ENCODE measurements at regions not wholly inside any gene's neighbourhood (a gene's known extent, or its start where the extent isn't known, plus 50 kb on each side); places are given as distances from the start of the nearest gene placed in this dataset.

DNA sequence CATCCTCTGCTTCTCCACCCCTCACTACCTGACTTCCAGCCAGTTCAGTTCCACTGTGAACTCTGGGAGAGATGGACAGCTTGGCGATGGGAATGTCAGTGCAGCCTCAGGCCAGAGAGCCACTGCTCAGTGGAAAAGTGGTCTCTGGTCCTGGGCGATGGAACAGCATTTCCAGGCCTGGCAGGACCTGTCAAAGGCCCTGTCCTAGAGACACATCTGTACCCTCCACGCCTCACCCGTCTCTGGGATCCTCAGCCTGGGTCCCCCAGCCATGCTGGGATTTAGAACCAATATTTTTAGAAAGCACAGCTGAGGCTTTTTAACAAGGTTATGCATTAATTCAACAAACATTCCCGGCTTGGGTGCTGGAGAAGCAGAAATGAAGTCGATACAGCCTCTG lies 165.7 kb downstream of the MN1 start:
- DNase-seq (ENCODE audit: low read depth in 2 of 2), result no peak

DNA sequence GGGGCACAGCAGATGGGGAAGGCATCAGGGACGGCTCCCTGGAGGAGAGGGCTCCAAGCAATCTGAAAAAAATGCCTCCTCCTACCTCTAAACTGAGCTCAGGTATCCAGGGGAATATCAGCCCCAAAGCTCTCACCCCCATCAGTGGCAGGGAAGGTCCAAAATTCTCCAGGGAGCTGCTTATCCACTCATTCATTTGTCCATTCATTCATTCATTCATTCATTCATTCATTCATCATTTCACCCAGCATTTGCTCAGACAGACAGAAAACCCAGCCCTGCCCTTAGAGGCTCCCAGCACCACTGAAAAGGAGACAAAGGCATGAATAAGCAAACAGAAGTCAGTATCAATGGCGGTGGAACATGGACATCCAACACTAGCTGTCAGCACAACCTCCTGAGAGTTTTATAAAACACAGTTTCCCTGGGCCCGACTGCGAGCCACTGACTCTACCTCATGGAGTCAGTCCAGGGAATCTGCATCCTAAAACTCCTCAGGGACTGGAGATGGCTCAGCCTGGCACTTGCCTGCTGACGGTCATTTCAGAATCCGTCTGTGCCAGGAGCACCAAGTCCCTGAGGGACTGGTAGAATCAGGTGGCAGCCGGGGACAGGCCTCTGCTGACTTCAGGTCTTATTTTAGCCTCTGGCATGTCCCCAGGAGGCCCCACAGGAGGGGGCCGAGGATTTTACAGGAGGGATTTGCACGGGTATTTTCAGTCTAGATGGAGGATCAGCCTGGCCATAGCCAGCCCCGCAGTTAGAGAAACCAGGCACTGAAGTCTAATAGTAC lies 164.6 kb downstream of the MN1 start:
- DNase-seq (ENCODE audit: low read depth in 2 of 2), result no peak

DNA sequence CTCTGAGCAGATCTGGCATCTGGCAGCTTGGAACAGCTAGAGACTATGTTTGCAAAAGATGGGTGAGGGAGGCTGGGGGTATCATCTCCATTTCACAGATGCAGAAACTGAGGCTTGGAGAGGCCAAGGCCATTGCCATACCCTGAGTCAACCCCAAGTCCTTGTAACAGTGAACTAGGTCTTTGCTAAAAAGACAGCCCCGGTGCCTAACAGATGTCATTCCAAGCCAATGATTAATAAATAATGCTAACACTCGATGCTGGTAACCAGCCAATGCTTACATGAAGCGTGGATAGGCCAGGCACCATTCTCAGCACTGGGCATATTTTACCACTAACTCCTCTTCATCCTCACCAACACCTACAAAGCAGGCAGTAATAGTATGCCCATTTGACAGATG lies 164.0 kb downstream of the MN1 start:
- DNase-seq (ENCODE audit: low read depth in 2 of 2), result no peak

DNA sequence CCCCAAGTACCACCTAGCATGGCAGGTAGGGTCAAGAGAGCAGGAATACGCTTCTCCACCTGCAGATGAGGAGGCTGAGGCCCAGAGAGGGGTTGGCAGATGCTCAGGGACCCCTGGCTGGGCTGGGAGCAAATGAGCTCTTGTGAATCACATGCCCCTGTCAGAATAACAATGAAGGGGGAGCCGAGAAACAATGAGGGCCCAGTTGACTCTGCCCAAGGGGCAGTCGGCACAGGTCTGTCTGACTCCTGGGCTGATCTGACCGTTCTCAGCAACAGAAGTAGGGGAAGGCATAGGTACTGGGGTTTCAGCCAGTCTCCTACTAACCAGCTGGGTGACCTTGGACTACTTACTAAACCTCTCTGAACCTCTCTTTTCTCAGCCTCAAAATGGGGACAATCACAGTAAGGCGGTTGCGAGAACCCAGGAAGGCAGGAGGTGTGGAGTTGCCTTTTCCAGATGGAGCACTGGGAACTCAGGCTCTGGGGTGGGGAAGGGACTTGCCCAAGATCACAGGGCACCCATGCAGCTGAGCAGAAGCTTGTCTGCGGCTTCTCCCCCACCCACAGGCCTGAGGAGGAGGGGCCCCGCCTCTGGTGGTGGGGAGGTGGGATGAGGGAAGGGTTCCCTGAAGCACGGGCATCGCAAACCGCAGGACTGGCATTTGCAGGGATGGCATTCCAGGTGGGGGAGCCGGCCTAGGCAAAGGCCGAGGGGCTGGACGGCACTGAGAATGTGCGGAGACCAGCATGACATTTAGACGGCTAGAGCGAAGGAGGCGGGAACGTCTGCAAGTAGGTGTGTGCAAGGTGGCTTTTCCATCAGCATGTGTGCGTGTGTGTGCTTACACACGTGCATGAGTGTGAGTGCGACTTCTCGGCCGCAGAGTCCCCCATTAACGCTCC lies 163.0 kb downstream of the MN1 start:
- DNase-seq (ENCODE audit: low read depth in 2 of 2), result no peak

DNA sequence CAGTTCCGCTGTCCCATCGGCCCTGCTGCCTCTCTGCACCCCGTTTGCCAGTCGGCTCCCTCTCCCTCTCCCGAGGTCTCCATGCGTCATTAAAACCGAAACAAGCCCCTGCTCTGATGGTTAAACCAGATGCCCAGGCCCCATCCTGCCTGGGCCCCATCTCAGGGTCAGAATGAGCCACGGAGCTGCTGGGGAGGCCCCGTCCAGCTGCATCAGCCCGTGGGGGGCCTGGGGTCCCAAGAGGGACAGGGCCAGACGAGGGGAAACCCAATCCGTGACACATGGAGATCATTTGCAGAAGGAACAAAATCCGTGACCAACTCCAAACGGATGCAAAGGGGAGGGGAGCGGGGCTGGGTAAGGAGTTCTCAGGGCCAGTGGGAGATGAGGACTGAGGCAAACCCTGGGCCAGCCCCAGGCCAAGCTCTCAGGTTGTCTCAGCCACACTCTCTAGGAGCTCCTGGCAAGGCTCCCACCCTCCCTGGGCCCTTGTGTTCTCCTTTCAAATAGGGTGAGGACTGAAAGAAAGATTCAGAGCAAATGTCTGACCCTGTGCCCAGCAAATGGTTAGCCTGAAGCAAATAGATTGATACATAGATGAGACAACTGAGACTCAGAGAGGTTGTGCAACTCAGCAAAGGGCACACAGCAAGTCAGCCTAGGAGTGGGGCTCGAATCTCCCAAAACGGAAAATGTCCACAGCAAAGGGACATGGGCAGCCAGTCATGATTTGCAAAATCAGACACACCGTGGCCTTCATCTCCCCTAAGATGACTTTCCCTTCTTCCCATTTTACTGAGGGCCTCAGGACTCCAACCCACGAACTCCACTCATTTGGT lies 162.1 kb downstream of the MN1 start:
- no peak for DNase-seq (ENCODE audit: low read depth in 2 of 2)

DNA sequence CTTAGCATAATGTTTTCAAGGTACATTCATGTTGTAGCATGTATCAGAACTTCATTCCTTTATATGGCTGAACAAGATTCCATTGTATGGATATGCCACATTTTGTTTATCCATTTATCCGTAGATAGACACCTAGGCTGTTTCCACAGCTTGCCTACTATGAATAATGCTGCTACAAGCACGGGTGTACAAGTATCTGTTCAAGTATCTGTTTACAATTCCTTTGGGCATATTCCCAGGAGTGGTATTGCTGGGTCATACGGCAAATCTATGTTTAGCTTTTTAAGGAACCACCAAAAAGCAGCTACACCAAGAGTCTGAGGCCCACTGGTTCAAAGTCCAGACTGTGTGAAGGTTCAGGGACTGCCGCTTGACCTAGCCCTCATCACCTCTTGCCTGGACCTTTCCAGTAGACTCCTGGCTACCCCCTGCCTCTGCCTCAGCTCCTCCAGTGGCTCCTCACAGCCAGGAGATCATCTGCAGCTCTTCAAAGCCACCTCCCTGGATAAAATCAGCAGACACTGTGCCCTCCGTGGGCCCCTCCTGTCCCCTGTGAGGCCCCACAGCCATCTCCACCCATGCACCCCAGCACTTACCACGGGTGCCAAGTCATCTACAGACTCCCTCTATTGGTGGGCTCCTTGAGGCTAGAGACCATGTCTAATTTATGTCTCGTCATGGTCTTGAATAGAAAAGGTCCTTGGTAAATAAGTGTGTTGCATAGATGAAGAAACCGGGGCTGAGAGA lies 160.3 kb downstream of the MN1 start:
- no peak for DNase-seq (ENCODE audit: low read depth in 2 of 2)

DNA sequence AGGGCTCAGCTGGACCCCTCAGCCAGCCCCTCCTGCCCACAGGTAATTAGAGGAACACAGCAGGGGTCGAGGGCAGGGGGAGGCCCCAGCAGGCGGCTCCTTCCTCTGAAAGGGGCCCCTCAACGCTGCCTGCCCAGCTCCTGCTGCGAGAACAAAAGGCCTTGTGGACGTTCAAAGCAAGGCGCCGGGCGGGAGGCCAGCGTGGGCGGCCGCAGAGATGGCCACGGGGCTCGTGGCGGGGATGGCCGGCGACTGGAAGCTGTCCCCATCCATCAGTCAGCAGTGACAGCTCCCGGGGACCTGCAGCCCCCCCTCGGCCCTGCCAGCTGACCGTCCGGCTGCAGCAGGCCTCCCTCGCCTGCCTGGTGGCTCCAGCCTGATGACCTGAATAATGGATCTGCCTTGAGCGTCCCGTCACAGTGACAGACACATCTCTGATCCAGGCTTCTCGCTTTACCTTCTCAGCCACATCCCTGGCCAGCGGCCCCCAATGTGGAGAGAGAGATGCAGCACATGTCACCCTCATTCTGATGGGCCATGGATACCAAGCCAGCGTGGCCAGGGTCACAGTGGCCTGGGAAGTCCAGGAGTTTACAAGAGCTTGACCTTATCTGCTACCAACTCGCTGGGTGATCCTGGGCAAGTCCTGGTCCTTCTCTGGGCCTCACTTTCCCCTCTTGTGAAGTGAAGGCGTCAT lies 159.3 kb downstream of the MN1 start:
- no peak for DNase-seq (ENCODE audit: low read depth in 2 of 2)

DNA sequence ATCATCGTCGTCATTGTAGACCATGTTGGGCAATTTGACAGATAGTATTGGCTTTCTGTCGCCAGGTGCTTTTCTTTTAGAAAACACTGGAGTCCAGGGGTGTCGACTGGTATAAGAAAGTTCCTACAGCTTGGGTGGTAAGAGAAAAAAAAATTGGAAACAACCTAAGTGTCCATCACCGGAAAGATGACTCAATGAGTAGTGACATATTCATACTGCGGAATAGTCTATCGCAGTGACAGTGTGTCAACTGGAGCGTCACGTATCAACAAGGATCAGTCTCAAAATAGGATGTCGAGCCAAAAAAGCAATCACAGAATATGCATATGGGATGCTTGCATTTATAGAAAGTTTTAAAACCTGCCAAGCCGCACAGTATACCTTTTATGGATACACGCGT lies 157.6 kb downstream of the MN1 start:
- DNase-seq (ENCODE audit: low read depth in 2 of 2), result no peak

DNA sequence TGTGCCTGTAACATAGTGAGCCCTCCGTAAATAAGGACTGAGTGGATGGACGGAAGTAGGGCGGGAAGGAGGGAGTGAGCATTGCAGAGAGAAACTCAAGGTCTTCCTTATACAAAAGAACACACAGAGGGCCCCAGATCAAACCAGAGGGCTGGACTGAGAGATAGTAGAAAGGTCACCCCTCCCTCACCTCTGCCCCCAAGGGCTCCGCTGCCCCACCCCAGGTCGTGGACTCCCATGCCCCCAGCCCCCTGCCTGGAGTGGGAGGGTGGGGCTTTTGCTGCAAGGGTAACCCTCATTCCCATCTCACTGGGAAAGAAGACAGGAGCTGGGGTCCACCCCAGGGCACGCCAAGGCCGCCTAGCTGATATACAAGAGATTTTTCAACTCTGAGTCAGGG lies 157.0 kb downstream of the MN1 start:
- no peak for DNase-seq (ENCODE audit: low read depth in 2 of 2)

DNA sequence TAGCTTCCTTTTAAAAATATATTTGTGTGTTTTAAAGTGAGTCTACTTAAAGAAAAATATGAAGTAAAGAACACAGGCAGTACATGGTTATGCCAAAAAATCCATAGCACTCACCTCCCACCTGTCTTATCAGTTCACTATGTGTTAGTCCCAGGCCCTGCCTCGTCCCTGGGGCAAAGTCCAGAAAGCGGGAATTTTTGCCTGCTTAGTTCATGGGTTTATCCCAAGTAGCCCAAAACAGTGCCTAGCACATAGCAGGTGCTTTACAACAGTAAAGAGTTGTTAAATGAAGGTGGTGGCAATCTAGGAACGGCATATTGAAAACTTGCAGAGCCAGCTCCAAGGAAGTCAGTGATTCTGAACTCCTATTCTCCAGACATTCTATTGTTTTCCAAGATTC lies 154.0 kb downstream of the MN1 start:
- no peak for DNase-seq (ENCODE audit: low read depth in 2 of 2)

DNA sequence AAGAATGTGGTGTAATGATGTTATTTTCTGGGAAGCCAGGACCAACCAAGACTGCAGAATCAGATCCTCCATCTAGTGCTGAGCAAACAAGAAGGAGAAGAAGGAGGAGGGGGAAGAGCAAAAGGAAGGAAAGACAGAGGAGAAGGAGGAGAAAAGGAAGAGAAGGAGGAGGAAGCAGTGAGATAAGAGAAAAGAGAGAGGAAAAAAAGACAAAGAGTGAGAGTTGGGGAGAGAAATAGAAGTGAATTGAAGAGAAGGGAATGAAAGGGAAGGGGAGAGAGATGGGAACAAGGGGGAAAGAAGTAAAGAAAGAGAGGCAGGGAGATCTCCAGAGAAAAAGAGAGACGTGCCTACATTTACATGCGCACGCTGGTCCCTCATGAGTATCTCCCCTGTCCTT lies 153.5 kb downstream of the MN1 start:
- DNase-seq (ENCODE audit: low read depth in 2 of 2), result no peak

DNA sequence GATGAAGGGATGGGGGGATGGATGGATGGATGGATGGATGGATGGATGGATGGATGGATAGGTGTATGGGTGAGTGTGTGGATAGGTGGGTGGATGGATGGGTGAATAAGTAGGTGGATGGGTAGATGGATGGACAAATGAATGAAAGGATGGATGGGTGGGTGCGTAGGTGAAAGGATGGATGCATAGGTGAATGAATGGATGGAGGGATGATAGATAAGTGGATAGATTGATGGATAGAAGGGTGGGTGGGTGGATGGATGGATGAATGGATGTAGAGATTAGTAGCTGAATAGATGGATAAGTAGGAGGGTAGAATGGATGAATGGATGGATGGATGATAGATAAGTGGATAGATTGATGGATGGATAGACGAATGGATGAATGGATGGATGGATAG lies 152.7 kb downstream of the MN1 start:
- DNase-seq (ENCODE audit: low read depth in 2 of 2), result no peak

DNA sequence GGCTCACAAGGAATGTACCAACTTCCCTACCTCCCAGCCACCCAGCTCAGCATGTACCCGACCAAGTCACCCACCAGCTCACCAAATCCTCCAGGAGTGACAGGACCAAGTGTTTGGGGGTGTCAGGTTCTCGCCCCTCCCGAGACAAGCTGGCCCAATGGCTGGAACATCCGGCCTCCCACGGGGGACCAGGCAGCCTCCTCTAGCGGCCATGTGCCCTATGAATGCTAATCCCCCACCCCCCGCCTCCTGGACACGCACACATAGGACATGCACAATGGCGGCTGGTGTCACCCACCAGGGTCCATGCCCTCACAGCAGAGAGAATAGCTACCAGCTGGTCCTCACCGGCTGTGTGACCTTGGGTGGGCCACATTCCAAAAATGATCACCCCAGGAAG lies 151.0 kb downstream of the MN1 start:
- no peak for DNase-seq (ENCODE audit: low read depth in 2 of 2)

DNA sequence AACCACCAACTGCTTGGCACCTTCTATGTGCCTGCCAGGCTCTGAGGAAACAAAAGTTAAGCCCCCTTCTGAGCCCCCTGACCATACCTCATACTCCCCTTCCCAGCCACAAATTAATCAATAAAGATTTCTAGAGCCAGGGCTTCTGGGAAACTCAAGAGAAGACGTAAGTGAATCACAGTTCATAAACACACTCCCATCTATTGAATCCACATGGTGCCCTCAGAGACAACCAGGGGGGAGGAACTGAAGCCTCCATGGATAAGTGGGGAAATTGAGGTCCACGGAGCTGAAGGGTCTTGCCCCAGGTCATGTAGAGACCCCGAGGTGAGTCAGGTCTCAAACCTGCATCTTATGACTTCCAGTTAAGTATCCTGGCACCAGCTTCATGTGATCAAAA lies 150.6 kb downstream of the MN1 start:
- no peak for DNase-seq (ENCODE audit: low read depth in 2 of 2)

DNA sequence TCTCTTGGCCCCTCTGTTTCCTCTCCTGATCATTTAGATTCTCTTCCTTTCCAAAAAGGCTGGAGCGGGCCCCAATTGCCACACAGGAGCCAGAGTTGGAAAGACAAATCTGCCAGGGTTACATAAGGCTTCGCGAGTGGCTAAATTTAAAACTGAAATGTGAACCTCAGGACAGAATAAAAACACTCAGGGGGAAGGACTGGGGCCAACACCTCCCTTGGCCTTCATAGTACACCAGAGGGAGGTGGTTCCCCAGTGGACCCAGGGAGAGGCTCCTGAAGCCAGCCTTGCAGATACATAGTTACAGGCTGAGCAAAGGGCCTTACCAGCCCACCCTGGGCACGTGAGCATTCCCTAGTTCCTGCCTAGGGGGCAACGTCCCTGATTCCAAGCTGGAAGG lies 150.1 kb downstream of the MN1 start:
- no peak for DNase-seq (ENCODE audit: low read depth in 2 of 2)

DNA sequence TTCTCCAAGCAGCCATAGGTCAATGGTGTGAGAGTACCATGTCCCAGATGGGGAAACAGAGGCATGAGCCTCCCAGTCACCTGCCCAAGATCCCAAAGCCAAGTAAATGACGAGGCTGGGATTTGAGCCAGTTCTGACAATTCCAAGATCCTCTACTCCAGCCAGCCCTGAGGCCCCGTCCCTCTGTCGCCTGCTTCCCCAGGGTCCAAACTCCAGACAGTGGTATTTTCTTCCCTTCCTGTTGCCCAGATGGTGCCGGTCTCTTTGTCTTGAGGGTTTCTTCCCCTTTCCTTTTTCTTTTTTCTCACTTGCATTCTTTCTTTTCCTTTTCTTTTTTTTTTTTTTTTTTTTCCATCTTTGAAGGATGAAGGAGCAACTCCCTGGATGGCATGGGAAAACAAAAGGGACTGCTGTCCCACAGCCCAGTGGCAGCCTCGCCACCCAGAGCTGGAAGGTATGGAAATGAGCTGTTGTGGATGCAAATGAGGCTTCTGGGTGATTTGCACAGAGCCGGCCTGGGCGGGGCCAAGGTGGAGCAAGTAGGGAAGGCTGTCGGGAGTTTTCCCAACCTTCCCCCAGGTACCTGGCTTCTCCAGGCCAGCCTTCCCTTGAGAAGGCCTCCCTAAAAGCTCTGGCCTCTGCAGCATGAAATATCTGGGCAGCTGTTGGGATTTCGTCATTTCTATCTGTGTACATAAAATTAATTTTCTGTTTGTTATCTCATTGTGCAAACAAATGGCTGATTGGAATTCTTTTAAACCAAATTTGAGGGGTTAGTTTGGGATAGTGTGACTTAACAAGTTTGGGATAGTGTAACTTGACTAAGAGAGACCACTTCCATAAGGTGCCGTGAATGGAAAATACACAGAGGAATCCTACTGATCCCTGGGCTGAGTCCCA lies 146.8 kb downstream of the MN1 start:
- no peak for DNase-seq (ENCODE audit: low read depth in 2 of 2)

DNA sequence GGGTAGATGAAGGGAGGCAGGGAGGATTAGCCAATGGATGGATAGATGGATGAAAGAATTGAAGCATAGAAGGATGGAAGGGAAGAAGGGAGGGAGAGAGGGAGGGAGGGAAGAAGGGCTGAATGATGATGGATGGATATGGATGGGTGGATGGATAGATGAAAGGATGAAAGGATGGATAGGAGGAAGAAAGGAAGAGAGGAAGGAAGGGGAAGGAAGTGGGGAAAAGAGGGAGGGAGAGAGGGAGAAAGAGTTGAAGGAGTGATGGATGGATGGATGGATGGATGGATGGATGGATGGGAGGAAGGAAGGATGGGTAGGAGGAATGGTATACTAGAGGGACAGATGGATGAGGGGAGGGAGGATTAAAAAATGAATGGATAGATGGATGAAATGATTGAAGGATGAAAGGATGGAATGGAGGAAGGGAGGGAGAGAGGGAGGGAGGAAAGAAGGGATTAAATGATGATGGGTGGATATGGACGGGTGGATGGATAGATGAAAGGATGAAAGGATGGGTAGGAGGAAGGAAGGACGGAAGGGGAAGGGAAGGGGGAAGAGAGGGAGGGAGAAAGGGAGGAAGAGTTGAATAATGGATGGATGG lies 145.9 kb downstream of the MN1 start:
- no peak for DNase-seq (ENCODE audit: low read depth in 2 of 2)

DNA sequence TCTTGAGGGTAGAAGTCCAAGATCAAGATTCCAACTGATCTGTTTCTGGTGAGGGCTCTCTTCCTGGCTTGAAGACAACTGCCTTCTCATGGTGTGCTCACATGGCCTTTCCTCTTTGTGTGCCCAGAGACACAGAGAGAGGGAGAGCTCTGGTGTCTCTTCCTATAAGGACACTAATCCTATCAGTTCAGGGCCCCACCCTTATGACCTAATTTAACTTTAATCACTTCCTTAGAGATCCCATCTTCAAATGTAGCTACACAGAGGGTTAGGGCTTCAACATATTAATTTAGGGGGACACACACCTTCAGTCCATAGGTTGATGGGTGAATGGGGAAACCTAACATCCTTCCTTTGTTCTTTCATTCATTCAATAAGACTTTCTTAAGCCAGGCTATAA lies 144.6 kb downstream of the MN1 start:
- no peak for DNase-seq (ENCODE audit: low read depth in 2 of 2)

DNA sequence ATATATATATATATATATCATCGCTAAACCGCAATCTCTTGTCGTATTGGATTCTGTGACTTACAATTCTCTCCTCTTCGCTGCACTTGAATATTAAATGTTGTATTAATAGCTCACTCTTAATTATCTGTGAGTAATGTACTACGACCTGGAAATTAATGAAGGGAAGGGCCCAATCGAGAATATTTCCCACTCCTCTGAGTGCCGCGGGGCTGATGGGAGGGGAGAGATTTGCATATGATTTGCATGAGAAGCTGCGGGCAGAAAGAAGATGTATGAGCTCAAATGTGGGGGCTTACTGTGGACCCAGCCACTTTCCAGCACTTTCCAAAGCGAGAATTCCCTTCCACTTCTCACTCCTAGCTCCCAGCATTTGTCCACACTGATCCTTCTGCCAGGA lies 141.2 kb downstream of the MN1 start:
- DNase-seq (ENCODE audit: low read depth in 2 of 2), result no peak
